H1 (cell line): ENCODE measurements at regions not wholly inside any gene's neighbourhood (a gene's known extent, or its start where the extent isn't known, plus 50 kb on each side); places are given as distances from the start of the nearest gene placed in this dataset.

Experiments used
- CTCF ChIP-seq, 3 experiments: IDR thresholded peaks; 1 replicate in 2 of 3; 2 replicates in 1 of 3; pipeline versions ENCODE4 v1.5.1 to v1.6.1; 2011; ENCODE audit warnings: low read length in 3 of 3, mild to moderate bottlenecking in 3 of 3, inconsistent platforms in 2 of 3, low read depth in 1 of 3, moderate library complexity in 1 of 3; ENCODE audit not compliant: insufficient read depth in 1 of 3; ENCODE audit errors: control extremely low read depth in 1 of 3
- EZH2 ChIP-seq: fragments of 200-600 bp; sonication (generic); IDR thresholded peaks from 2 replicates; pipeline ENCODE4 v1.7.1; 2012; ENCODE audit warnings: low read depth, mild to moderate bottlenecking, moderate library complexity, low read length, inconsistent platforms; ENCODE audit not compliant: severe bottlenecking
- GTF2F1 ChIP-seq: IDR thresholded peaks from 2 replicates; pipeline ENCODE4 v1.6.1; 2012; ENCODE audit warnings: low read depth, low read length, improper control_type of control experiment, borderline replicate concordance
- MAFK ChIP-seq: IDR thresholded peaks from 2 replicates; pipeline ENCODE4 v1.6.1; 2012; ENCODE audit warnings: low read depth, mild to moderate bottlenecking, improper control_type of control experiment, low read length
- POLR2A ChIP-seq, 2 experiments: IDR thresholded peaks; 1 replicate in 1 of 2; 2 replicates in 1 of 2; pipeline ENCODE4 v1.6.1; 2011; ENCODE audit warnings: low read depth in 2 of 2, low read length in 2 of 2, mild to moderate bottlenecking in 2 of 2; ENCODE audit errors: control extremely low read depth in 1 of 2
- POLR2AphosphoS5 ChIP-seq: IDR thresholded peaks from 2 replicates; pipeline ENCODE4 v1.6.1; 2011; ENCODE audit warnings: low read depth, low read length
- SP1 ChIP-seq: IDR thresholded peaks from 2 replicates; pipeline ENCODE4 v1.6.1; 2011; ENCODE audit warnings: low read depth, low read length
- TF ChIP-seq, protein P1 (sequence below): IDR thresholded peaks from 2 replicates; pipeline ENCODE4 v1.6.1; 2012; ENCODE audit warnings: inconsistent platforms

GRCh38 chr20:55626716-55627115, 378.6 kb downstream of the CBLN4 start:
- no peak for TF ChIP-seq POLR2AphosphoS5
- no peak for TF ChIP-seq CTCF (IDR thresholded peaks at IDR 0.05; ENCODE audit: control extremely low read depth in 1 of 3, insufficient read depth in 1 of 3, low read depth in 1 of 3, low read length in 3 of 3)
- no peak for TF ChIP-seq GTF2F1
- no peak for TF ChIP-seq MAFK
- TF ChIP-seq EZH2, result no peak
- TF ChIP-seq SP1, result no peak
- no peak for TF ChIP-seq POLR2A (IDR thresholded peaks at IDR 0.05; ENCODE audit: control extremely low read depth in 1 of 2, low read depth in 2 of 2, low read length in 2 of 2)
- TF ChIP-seq, protein P1, sequence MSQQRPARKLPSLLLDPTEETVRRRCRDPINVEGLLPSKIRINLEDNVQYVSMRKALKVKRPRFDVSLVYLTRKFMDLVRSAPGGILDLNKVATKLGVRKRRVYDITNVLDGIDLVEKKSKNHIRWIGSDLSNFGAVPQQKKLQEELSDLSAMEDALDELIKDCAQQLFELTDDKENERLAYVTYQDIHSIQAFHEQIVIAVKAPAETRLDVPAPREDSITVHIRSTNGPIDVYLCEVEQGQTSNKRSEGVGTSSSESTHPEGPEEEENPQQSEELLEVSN, result no peak
